SK-N-MC (cell line): ENCODE measurements at regions not wholly inside any gene's neighbourhood (a gene's known extent, or its start where the extent isn't known, plus 50 kb on each side); places are given as distances from the start of the nearest gene placed in this dataset.

ENCODE experiments used
- DNase-seq: peaks from one replicate; pipeline ENCODE4 v3.0.0-alpha.2; 2011; ENCODE audit warnings: low read depth, low spot score
- H3K27ac ChIP-seq: fragments of 200-600 bp; sonication (generic); 2 replicates; pipeline ENCODE4 v1.5.1; 2016; ENCODE audit warnings: mixed run types
- H3K36me3 ChIP-seq: fragments of 200-600 bp; sonication (generic); 2 replicates; pipeline ENCODE4 v1.6.1; 2017; ENCODE audit warnings: antibody characterized with exemption, low read length, mixed read lengths; ENCODE audit not compliant: insufficient read depth
- H3K4me3 ChIP-seq: fragments of 200-600 bp; sonication (generic); 2 replicates; pipeline ENCODE4 v1.5.1; 2016
- H3K9ac ChIP-seq: fragments of 200-600 bp; sonication (generic); 2 replicates; pipeline ENCODE4 v1.8.0; 2017; ENCODE audit warnings: mixed run types, mixed read lengths; ENCODE audit not compliant: insufficient read length
- H3K9me3 ChIP-seq: fragments of 200-600 bp; sonication (generic); 2 replicates; pipeline ENCODE4 v1.6.1; 2017; ENCODE audit warnings: low read depth, mild to moderate bottlenecking, antibody characterized with exemption, low read length, moderate library complexity, mixed read lengths
- EZH2 ChIP-seq: fragments of 200-600 bp; sonication (generic); IDR thresholded peaks from one replicate; pipeline ENCODE4 v1.6.1; 2017; ENCODE audit warnings: antibody characterized with exemption
- FOXP2 ChIP-seq: optimal IDR thresholded peaks from 2 replicates; pipeline ENCODE3; 2011; ENCODE audit warnings: mild to moderate bottlenecking, moderate library complexity; ENCODE audit not compliant: insufficient read depth; ENCODE audit errors: extremely low read length, control extremely low read depth
- POLR2AphosphoS5 ChIP-seq: IDR thresholded peaks from 2 replicates; pipeline ENCODE4 v1.6.1; 2012; ENCODE audit warnings: mild to moderate bottlenecking, low read depth, low read length, borderline replicate concordance

- no peak for DNase-seq
- no peak for TF ChIP-seq EZH2
- TF ChIP-seq POLR2AphosphoS5: no peak
- no peak for TF ChIP-seq FOXP2
- Histone ChIP-seq H3K27ac (no peak overlapping the region), H3K9me3 (no peaks in the 10 kb centered on the region), H3K36me3 (no peaks in the 10 kb centered on the region), H3K4me3 (no peak overlapping the region), H3K9ac (no peak overlapping the region)
These were observed 230.6 kb upstream of the ID2 start for GRCh38 chr2:8451273-8451672.

- Histone ChIP-seq H3K36me3 (no peaks in the 10 kb centered on the region), H3K4me3 (no peak overlapping the region), H3K9me3 (no peaks in the 10 kb centered on the region), H3K27ac (no peak overlapping the region), H3K9ac (no peak overlapping the region)
- TF ChIP-seq FOXP2 (no peak), POLR2AphosphoS5 (no peak), EZH2 (no peak)
- no peak for DNase-seq
These were observed 229.6 kb upstream of the ID2 start for GRCh38 chr2:8452296-8452695.

- Histone ChIP-seq H3K36me3 (no peaks in the 10 kb centered on the region), H3K9me3 (no peaks in the 10 kb centered on the region), H3K4me3 (no peak overlapping the region), H3K27ac (no peak overlapping the region), H3K9ac (no peak overlapping the region)
- no peak for DNase-seq
- TF ChIP-seq FOXP2 (no peak), EZH2 (no peak), POLR2AphosphoS5 (no peak)
These were observed 228.6 kb upstream of the ID2 start for GRCh38 chr2:8452979-8453903.

- Histone ChIP-seq H3K36me3 (no peaks in the 10 kb centered on the region), H3K27ac (no peak overlapping the region), H3K9me3 (no peaks in the 10 kb centered on the region), H3K9ac (no peak overlapping the region), H3K4me3 (no peak overlapping the region)
- TF ChIP-seq EZH2 (no peak), POLR2AphosphoS5 (no peak), FOXP2 (no peak)
- DNase-seq: no peak
These were observed 228.0 kb upstream of the ID2 start for GRCh38 chr2:8453904-8454302.

- no peak overlapping the region for H3K4me3 ChIP-seq
- H3K36me3 ChIP-seq: no peaks in the 10 kb centered on the region
- DNase-seq: no peak
- H3K9me3 ChIP-seq: no peaks in the 10 kb centered on the region
- no peak for TF ChIP-seq POLR2AphosphoS5
- no peak for TF ChIP-seq EZH2
- TF ChIP-seq FOXP2: no peak
- H3K27ac ChIP-seq: no peak overlapping the region
- H3K9ac ChIP-seq: no peak overlapping the region
These were observed 227.1 kb upstream of the ID2 start for GRCh38 chr2:8454797-8455196.

DNA sequence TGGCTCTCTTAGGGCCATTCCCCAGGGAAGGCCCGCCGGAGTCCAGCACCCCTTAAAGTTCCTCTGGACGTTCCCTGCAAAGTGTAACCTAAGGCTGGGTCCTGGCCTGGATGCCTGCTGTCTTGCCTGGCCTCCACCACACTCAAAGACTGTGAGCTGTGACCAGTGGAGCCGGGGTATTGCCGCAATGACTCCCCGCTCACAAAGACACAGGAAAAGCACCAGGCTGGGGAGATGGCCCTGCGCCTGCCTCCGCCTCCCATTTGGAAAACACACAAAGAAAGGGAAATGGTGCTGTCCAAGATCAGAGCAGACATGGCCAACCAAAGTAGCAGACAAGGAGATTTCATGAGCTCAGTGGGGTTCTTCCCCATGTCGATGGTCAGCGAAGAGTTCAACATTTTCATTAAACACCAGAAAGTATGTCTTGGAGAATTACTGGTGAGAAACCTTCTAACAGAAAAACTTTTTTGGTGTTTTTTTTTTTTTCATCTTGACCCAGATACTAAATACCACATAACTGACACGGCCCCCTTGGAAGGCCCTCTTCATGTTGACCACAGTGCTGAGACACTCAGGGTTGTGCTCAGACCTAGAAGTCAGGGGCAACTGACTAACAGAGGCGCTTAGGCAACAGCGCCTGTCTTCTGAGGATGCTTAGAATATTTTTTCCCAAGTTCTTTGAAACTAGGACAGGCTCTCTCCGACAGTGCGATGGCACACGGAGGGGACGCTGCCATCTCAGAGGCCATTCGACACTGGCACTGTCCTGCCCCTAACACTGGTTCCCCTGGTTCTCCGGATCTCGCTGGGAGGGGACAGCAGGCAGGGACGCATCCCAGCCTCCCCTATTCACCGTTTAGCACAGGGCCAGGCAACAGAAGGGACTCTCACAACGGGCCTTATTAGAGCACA lies 226.4 kb upstream of the ID2 start:
- H3K9me3 ChIP-seq: no peaks in the 10 kb centered on the region
- no peak for DNase-seq
- H3K9ac ChIP-seq: no peak overlapping the region
- no peak overlapping the region for H3K27ac ChIP-seq
- H3K4me3 ChIP-seq: no peak overlapping the region
- TF ChIP-seq EZH2 (no peak), FOXP2 (no peak), POLR2AphosphoS5 (no peak)
- no peaks in the 10 kb centered on the region for H3K36me3 ChIP-seq

GRCh38 chr2:8456151-8457091 lies 225.4 kb upstream of the ID2 start:
- no peak for DNase-seq
- Histone ChIP-seq H3K36me3 (no peaks in the 10 kb centered on the region), H3K9me3 (no peaks in the 10 kb centered on the region), H3K9ac (no peak overlapping the region), H3K4me3 (no peak overlapping the region), H3K27ac (no peak overlapping the region)
- TF ChIP-seq POLR2AphosphoS5: no peak
- TF ChIP-seq FOXP2: no peak

GRCh38 chr2:8457092-8457481 lies 224.8 kb upstream of the ID2 start:
- DNase-seq: no peak
- Histone ChIP-seq H3K27ac (no peak overlapping the region), H3K9ac (no peak overlapping the region), H3K9me3 (no peaks in the 10 kb centered on the region), H3K36me3 (no peaks in the 10 kb centered on the region), H3K4me3 (no peak overlapping the region)
- TF ChIP-seq POLR2AphosphoS5 (no peak), FOXP2 (no peak), EZH2 (no peak)
